GM19035 (cell line): ENCODE measurements at regions not wholly inside any gene's neighbourhood (a gene's known extent, or its start where the extent isn't known, plus 50 kb on each side); places are given as distances from the start of the nearest gene placed in this dataset.

Experiments used
- ATAC-seq: cut with Tn5 transposase; IDR thresholded peaks from one replicate; pipeline ENCODE4 v1.9.1; 2021; ENCODE audit not compliant: unreplicated experiment

- no peak for ATAC-seq
Measured at GRCh38 chr3:150269526-150269925, 138.6 kb upstream of the TSC22D2 start.

DNA sequence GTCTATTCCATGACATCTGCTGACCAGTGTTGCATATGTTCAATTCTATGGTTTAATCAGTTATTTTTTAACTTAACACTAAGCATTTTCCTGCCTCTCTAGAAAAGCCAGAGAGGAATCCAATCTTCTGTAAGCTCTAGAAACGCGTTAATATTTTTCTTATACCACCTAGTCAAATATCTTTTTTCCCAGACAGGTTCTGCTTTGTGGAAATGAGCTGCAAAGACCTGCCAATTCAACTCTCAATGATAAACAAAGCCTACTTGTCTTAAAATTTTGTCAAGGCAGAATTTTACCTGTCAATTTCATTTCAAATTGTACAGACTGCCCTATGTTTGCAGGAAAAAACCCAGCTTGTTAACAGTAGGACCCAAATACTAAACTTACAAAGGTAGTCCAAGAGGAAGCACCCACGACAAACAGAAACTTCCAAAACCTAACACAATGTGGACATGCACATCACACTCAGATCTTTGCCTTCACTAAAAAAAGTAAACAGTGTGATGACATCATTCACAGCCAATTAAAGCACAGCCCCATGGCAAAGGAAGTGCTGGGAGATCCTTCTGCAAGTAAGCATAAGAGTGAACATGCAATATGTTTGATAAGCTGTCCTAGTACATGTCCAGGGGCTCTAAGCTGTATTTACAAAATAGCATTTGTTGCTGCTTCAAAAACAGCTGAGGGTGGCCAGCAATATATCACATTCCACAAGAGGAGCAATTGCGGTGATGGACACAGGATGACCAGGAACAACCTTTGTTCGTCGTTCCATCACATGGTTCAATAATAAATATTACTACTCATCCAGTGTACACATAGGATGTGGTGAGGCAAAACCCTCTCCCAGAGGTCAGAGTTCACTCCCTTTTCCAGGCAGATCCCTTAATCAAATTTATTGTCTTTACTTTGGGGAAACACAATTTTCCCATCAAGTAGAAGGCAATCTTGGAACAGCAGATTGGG, 139.4 kb upstream of the TSC22D2 start:
- ATAC-seq: no peak

GRCh38 chr3:150267288-150267687, 140.8 kb upstream of the TSC22D2 start:
- no peak for ATAC-seq

- no peak for ATAC-seq
Measured at GRCh38 chr3:150265305-150265704, 142.8 kb upstream of the TSC22D2 start.

DNA sequence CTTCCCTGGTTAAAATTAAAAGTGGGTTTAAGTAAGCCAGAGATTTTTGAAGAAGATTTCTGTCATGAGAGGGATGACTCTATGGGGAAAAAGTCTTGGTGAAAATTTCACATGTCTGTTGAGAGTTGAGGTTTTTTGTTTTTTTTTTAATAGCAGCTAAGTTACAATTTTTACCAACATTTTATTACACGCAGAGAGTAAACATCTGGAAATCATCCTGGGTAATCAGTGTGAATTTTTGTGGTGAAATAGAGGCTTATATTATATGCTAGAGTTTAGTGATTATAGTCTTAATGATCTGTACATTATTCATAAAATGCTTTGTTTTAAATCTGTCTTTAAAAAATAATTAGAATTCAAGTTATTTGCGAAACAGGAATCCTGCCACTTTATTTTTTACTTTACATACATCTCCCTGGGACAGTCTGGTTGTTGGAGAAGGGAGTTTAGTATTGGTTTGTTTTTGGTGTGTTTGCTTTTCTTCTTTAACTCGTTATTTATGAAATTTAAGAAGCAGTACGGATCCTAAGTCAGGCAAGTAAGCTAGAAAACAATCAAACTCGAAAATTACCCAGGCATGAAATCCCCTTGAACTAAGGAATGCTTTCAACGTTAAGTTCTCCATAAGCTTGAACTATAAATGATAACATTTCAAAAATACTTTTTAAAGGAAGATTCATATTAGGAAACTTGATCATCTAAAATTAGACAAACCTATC, 143.4 kb upstream of the TSC22D2 start:
- ATAC-seq: no peak

- ATAC-seq: no peak
Measured at GRCh38 chr3:150261958-150262357, 146.1 kb upstream of the TSC22D2 start.

DNA sequence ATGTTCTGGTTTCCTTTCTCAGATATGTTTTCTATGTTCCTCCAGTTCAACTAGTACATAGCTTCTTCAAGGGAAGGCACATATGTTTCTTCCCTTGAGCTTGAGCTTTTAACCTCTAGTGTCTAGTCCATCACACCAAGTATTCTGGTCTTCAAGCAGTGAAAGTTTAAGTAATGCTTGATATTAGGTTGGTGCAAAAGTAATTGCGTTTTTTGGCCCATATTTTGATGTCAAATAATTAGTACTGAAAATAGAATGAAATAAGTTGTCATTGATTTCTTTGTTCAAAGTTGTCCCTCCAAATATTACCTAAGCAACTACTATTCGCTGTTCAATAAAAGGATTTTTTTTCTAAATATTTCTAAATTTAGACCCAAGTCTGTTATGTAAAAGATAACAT, 146.7 kb upstream of the TSC22D2 start:
- ATAC-seq: no peak

DNA sequence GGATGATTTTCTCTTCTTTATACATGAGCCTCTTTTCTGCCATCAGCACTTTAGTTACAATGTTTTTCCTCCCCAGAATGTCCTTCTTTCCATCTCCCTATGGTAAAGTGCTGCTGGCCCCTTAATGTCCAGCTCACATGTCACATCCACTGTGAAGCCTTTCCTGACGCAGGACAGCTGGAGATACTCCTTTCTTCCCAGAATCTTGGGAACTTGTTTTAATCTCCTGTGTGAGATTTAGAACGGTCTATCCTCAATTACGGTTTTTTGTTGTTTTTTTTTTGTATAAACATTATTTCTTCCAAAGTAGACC, 147.7 kb upstream of the TSC22D2 start:
- no peak for ATAC-seq

- no peak for ATAC-seq
Measured at GRCh38 chr3:150259526-150260397, 148.3 kb upstream of the TSC22D2 start.

- no peak for ATAC-seq
Measured at GRCh38 chr3:150256782-150257181, 151.3 kb upstream of the TSC22D2 start.

DNA sequence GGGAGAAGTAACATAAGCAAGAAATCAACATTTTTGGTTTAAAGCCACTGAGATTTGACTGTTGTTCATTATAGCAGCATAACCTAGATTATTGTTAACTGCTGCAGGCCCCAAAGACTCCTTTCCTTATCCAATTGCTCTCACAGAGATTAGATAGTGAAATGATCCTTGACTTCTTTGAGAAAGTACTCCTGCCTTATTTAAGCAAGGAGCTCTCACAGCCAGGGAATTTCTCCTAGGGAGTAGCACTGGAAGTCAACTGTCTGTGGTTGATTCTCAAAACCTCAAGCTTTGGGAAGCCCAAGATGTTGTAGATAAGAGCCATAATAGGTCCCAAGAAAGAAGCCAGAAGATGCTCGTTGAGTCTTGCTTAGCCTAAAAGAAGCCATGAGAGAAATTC, 151.8 kb upstream of the TSC22D2 start:
- no peak for ATAC-seq

GRCh38 chr3:150255826-150256225, 152.3 kb upstream of the TSC22D2 start:
- ATAC-seq: no peak

GRCh38 chr3:150255413-150255812, 152.7 kb upstream of the TSC22D2 start:
- ATAC-seq: no peak

DNA sequence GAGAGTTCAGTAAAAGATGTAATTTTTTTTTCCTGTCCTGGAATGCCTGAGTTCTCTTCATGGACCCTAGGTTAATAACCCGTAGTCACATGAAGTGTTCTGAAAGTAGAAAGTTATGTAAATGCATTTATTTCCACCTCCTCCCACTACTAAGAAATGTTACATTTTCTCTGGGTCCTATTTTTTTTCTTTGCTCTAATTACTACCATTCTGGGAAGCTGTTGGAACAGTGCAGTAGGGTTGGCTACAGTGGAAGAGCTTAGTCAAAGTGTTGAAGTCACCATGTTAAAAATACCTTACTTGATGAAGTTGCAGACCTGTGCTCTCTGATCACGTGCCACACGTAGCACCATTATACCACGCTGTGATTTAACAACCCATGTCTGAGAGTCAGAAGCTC, 153.8 kb upstream of the TSC22D2 start:
- ATAC-seq: no peak

DNA sequence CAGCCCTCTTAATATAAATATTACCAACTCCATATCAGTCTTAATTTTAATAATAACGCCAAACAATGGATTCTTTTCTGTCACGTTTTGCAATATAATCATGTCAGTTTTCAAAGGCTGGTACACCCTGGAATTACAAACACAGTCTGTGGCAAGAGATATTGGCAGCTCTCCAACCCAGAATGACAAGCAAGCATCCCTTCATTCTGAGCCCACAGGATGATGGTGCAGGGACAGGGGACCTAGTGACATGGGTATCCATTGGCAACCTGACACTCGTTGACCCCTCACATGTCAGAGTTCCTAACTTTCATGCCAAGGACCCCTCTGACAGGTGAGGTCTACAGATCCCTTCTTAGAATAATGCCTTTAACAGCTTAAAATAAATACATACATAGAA, 154.5 kb upstream of the TSC22D2 start:
- ATAC-seq: no peak

DNA sequence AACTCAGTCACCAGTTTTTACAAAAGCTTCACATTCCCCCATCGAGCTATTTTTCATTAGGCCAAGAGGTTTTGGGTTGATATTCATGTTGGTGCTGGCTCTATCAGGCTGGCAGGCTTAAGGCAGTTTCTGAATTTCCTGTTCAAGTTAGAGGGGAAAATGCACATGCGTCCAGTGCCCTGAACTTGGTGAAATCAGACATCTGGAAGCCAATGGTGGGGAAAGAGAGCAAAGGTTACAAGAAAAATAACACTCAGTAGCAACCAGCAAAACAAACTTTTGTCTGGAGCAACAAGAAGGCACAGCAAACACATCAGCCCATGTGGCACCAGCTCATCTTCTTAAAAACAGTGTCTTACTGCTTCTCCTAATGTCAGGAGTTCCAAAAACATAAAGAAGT, 155.6 kb upstream of the TSC22D2 start:
- no peak for ATAC-seq

GRCh38 chr3:150251187-150252062, 156.7 kb upstream of the TSC22D2 start:
- no peak for ATAC-seq

DNA sequence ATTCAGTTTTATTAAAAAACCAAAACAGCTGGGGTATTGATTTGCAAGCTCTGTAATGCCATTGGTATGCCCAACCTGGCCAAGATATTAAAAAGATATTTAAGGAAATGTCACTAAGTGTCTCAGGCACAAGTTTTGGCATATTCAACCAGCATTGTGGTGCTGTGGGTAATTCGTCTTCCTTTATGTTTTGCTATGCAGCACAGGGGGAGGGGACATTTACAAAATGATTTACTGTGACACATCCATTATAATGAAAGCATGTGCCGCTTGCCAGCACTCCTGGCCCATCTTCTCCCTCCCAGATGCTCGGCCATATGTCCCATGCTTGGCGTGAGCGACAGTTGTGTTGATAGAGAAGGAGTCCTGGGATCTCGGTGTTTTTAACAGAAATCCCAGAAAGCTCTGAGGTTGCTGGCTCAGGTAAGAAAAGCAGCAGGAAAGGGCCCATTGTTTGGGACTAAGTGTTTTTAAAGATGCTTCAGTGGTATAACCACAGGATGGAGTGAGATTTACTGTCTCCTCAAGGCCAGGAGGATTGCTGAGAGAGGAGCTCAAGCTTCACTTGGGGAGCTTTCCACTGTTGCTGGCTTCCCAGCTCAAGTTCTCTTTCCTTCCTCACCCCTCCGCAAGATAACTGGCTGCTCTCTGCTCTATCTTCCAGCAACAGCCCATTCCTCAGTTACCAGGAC, 158.2 kb upstream of the TSC22D2 start:
- ATAC-seq: no peak

- ATAC-seq: no peak
Measured at GRCh38 chr3:150248888-150249681, 159.0 kb upstream of the TSC22D2 start.
